DOHH2 (cell line): ENCODE measurements at regions not wholly inside any gene's neighbourhood (a gene's known extent, or its start where the extent isn't known, plus 50 kb on each side); places are given as distances from the start of the nearest gene placed in this dataset.

Experiments
- H3F3A ChIP-seq: fragments of 200-600 bp; sonication (generic), shearing (Covaris generic); 2 replicates; pipeline ENCODE4 v1.6.0; 2016; ENCODE audit warnings: antibody characterized with exemption, mild to moderate bottlenecking; ENCODE audit not compliant: control insufficient read depth, insufficient read depth
- H3K27ac ChIP-seq: fragments of 200-600 bp; sonication (generic); 2 replicates; pipeline ENCODE4 v1.5.1; 2014; ENCODE audit warnings: low read depth, mild to moderate bottlenecking, low read length, moderate library complexity
- H3K27me3 ChIP-seq: fragments of 200-600 bp; sonication (generic); 2 replicates; pipeline ENCODE4 v1.6.1; 2014; ENCODE audit warnings: mild to moderate bottlenecking, low read length, mixed read lengths; ENCODE audit not compliant: control insufficient read depth
- H3K36me3 ChIP-seq: fragments of 200-600 bp; sonication (generic); 2 replicates; pipeline ENCODE4 v1.6.1; 2014; ENCODE audit warnings: mild to moderate bottlenecking, low read length, moderate library complexity, mixed read lengths; ENCODE audit not compliant: control insufficient read depth
- H3K4me1 ChIP-seq: fragments of 200-600 bp; sonication (generic); 2 replicates; pipeline ENCODE4 v1.6.1; 2014; ENCODE audit warnings: mild to moderate bottlenecking, low read length, mixed read lengths; ENCODE audit not compliant: control insufficient read depth
- H3K4me2 ChIP-seq: fragments of 200-600 bp; sonication (generic); 2 replicates; pipeline ENCODE4 v1.6.0; 2014; ENCODE audit warnings: mild to moderate bottlenecking, low read length, moderate library complexity
- H3K4me3 ChIP-seq: fragments of 200-600 bp; sonication (generic); 2 replicates; pipeline ENCODE4 v1.5.1; 2014; ENCODE audit warnings: mild to moderate bottlenecking, low read length, mixed read lengths
- H3K79me2 ChIP-seq: fragments of 200-600 bp; sonication (generic); 2 replicates; pipeline ENCODE4 v1.6.1; 2014; ENCODE audit warnings: mild to moderate bottlenecking, low read length, mixed read lengths; ENCODE audit not compliant: control insufficient read depth
- H3K9me2 ChIP-seq: fragments of 200-600 bp; sonication (generic); replicated peaks from 2 replicates; pipeline ENCODE4 v1.6.1; 2014; ENCODE audit warnings: mild to moderate bottlenecking, low read length, mixed read lengths; ENCODE audit not compliant: control insufficient read depth
- H3K9me3 ChIP-seq: fragments of 200-600 bp; sonication (generic); 2 replicates; pipeline ENCODE4 v1.6.1; 2014; ENCODE audit warnings: antibody characterized with exemption, low read length, mixed read lengths; ENCODE audit not compliant: control insufficient read depth, insufficient read depth
- H4K20me1 ChIP-seq: fragments of 200-600 bp; sonication (generic); 2 replicates; pipeline ENCODE4 v1.6.0; 2014; ENCODE audit warnings: low read depth, mild to moderate bottlenecking, antibody characterized with exemption, low read length, moderate library complexity; ENCODE audit not compliant: control insufficient read depth, insufficient read depth
- CTCF ChIP-seq: fragments of 200-600 bp; sonication (generic); IDR thresholded peaks from one replicate; pipeline ENCODE4 v1.5.1; 2014; ENCODE audit warnings: antibody characterized with exemption, mild to moderate bottlenecking, low read depth, low read length; ENCODE audit not compliant: poor library complexity, severe bottlenecking
- EZH2phosphoT487 ChIP-seq: fragments of 200-600 bp; sonication (generic); IDR thresholded peaks from 2 replicates; pipeline ENCODE4 v1.6.1; 2017; ENCODE audit warnings: borderline replicate concordance, mild to moderate bottlenecking, antibody characterized with exemption, low read length, moderate library complexity, mixed read lengths

GRCh38 chr1:229220163-229220846, 50.6 kb upstream of the RAB4A start:
- no peaks in the 10 kb centered on the region for H4K20me1 ChIP-seq
- H3K27me3 ChIP-seq, result 0 out of 2 replicates have a peak, but pooled peaks cover 5% of the 10 kb centered on the region
- H3K27ac ChIP-seq, result no peak overlapping the region
- no peaks in the 10 kb centered on the region for H3K4me1 ChIP-seq
- H3K9me3 ChIP-seq, result no peaks in the 10 kb centered on the region
- TF ChIP-seq CTCF, result no peak
- no peak for TF ChIP-seq EZH2phosphoT487
- no peak overlapping the region for H3K4me2 ChIP-seq
- no peak overlapping the region for H3K4me3 ChIP-seq
- H3K79me2 ChIP-seq, result no peaks in the 10 kb centered on the region
- H3F3A ChIP-seq, result no peaks in the 10 kb centered on the region
- H3K36me3 ChIP-seq, result no peaks in the 10 kb centered on the region
- H3K9me2 ChIP-seq, result no peaks in the 10 kb centered on the region

- no peaks in the 10 kb centered on the region for H3K36me3 ChIP-seq
- TF ChIP-seq EZH2phosphoT487 (no peak), CTCF (no peak)
- H3K9me3 ChIP-seq, result no peaks in the 10 kb centered on the region
- H3K4me3 ChIP-seq, result no peak overlapping the region
- H3K4me2 ChIP-seq, result no peak overlapping the region
- H3K27ac ChIP-seq, result no peak overlapping the region
- 0 out of 2 replicates have a peak, but pooled peaks cover 5% of the 10 kb centered on the region for H3K27me3 ChIP-seq
- H4K20me1 ChIP-seq, result no peaks in the 10 kb centered on the region
- no peaks in the 10 kb centered on the region for H3K4me1 ChIP-seq
- H3K9me2 ChIP-seq, result no peaks in the 10 kb centered on the region
- H3F3A ChIP-seq, result no peaks in the 10 kb centered on the region
- H3K79me2 ChIP-seq, result no peaks in the 10 kb centered on the region
Observed at GRCh38 chr1:229221106-229222019, 49.5 kb upstream of the RAB4A start.
